WERI-Rb-1 (cell line): ENCODE measurements at regions not wholly inside any gene's neighbourhood (a gene's known extent, or its start where the extent isn't known, plus 50 kb on each side); places are given as distances from the start of the nearest gene placed in this dataset.

Source experiments
- DNase-seq: peaks from one replicate; pipeline ENCODE4 v3.0.0-alpha.2; 2020
- H3K27ac ChIP-seq: fragments of 250-450 bp; sonication (Bioruptor Pico); 2 replicates; pipeline ENCODE4 v1.5.1; 2020; ENCODE audit warnings: mild to moderate bottlenecking, moderate library complexity
- H3K27me3 ChIP-seq: fragments of 250-450 bp; sonication (Bioruptor Pico); 2 replicates; pipeline ENCODE4 v1.5.1; 2021; ENCODE audit warnings: mild to moderate bottlenecking, low read depth, moderate library complexity; ENCODE audit not compliant: insufficient read depth, severe bottlenecking
- H3K36me3 ChIP-seq: fragments of 250-450 bp; sonication (Bioruptor Pico); 2 replicates; pipeline ENCODE4 v1.5.1; 2020; ENCODE audit warnings: mild to moderate bottlenecking, moderate library complexity
- H3K4me3 ChIP-seq: 2 replicates; pipeline ENCODE4 v1.5.1; 2011; ENCODE audit warnings: low read depth, mild to moderate bottlenecking, control low read depth, low read length
- H3K9me3 ChIP-seq: fragments of 250-450 bp; sonication (Bioruptor Pico); 2 replicates; pipeline ENCODE4 v1.5.1; 2021; ENCODE audit warnings: mild to moderate bottlenecking, moderate library complexity; ENCODE audit not compliant: severe bottlenecking
- CTCF ChIP-seq: IDR thresholded peaks from 2 replicates; pipeline ENCODE4 v1.5.1; 2011; ENCODE audit warnings: low read depth, mild to moderate bottlenecking, control low read depth, inconsistent platforms, low read length

- no peak for TF ChIP-seq CTCF
- Histone ChIP-seq H3K9me3 (no peaks in the 10 kb centered on the region), H3K27ac (no peak overlapping the region), H3K4me3 (no peak overlapping the region), H3K36me3 (no peaks in the 10 kb centered on the region), H3K27me3 (no peaks in the 10 kb centered on the region)
- DNase-seq = no peak
These were observed 1982.4 kb downstream of the EFNA5 start for GRCh38 chr5:105688227-105688792.

- no peaks in the 10 kb centered on the region for H3K36me3 ChIP-seq
- no peak overlapping the region for H3K4me3 ChIP-seq
- H3K27ac ChIP-seq = no peak overlapping the region
- DNase-seq = no peak
- no peaks in the 10 kb centered on the region for H3K27me3 ChIP-seq
- no peak for TF ChIP-seq CTCF
- no peaks in the 10 kb centered on the region for H3K9me3 ChIP-seq
These were observed 1983.2 kb downstream of the EFNA5 start for GRCh38 chr5:105687493-105687892.

- H3K27me3 ChIP-seq = no peaks in the 10 kb centered on the region
- DNase-seq = no peak
- no peak overlapping the region for H3K4me3 ChIP-seq
- H3K27ac ChIP-seq = no peak overlapping the region
- no peaks in the 10 kb centered on the region for H3K9me3 ChIP-seq
- H3K36me3 ChIP-seq = no peaks in the 10 kb centered on the region
- TF ChIP-seq CTCF = no peak
These were observed 1984.9 kb downstream of the EFNA5 start for GRCh38 chr5:105685884-105686283.

- Histone ChIP-seq H3K27ac (no peak overlapping the region), H3K27me3 (no peaks in the 10 kb centered on the region)
- DNase-seq = no peak
These were observed 1985.9 kb downstream of the EFNA5 start for GRCh38 chr5:105684799-105685198.

GRCh38 chr5:105680858-105681475 is 1989.8 kb downstream of the EFNA5 start:
- no peak for DNase-seq
- Histone ChIP-seq H3K9me3 (no peaks in the 10 kb centered on the region), H3K36me3 (no peaks in the 10 kb centered on the region), H3K4me3 (no peak overlapping the region), H3K27me3 (no peaks in the 10 kb centered on the region), H3K27ac (no peak overlapping the region)
- TF ChIP-seq CTCF = no peak

More at GRCh38 chr5:105684799-105685198, 1985.9 kb downstream of the EFNA5 start:
- TF ChIP-seq CTCF = no peak
- no peak overlapping the region for H3K4me3 ChIP-seq
- no peaks in the 10 kb centered on the region for H3K9me3 ChIP-seq
- H3K36me3 ChIP-seq = no peaks in the 10 kb centered on the region

GRCh38 chr5:105677291-105677690 is 1993.4 kb downstream of the EFNA5 start:
- no peaks in the 10 kb centered on the region for H3K9me3 ChIP-seq
- no peaks in the 10 kb centered on the region for H3K27me3 ChIP-seq
- no peaks in the 10 kb centered on the region for H3K36me3 ChIP-seq
- no peak for TF ChIP-seq CTCF
- H3K4me3 ChIP-seq = no peak overlapping the region
- no peak overlapping the region for H3K27ac ChIP-seq
- no peak for DNase-seq
